Epithelial cell of proximal tubule (primary cell): ENCODE measurements at regions not wholly inside any gene's neighbourhood (a gene's known extent, or its start where the extent isn't known, plus 50 kb on each side); places are given as distances from the start of the nearest gene placed in this dataset.

Experiments
- DNase-seq: peaks from one replicate; pipeline ENCODE4 v3.0.0-alpha.2; 2011; ENCODE audit warnings: low read depth
- H3K4me3 ChIP-seq: 2 replicates; pipeline ENCODE4 v1.5.1; 2011; ENCODE audit warnings: low read depth, mild to moderate bottlenecking, low read length
- CTCF ChIP-seq: conservative IDR thresholded peaks from 2 replicates; pipeline ENCODE4 v1.5.1; 2012; ENCODE audit warnings: low read depth, mild to moderate bottlenecking, low read length

GRCh38 chr2:226680719-226681118 is 118.9 kb downstream of the IRS1 start:
- H3K4me3 ChIP-seq, result no peak overlapping the region
- no peak for DNase-seq
- TF ChIP-seq CTCF, result no peak

- no peak for DNase-seq
- no peak for TF ChIP-seq CTCF
- H3K4me3 ChIP-seq, result no peak overlapping the region
Observed at GRCh38 chr2:226679389-226680065, 120.1 kb downstream of the IRS1 start.

- DNase-seq, result no peak
- no peak for TF ChIP-seq CTCF
- no peak overlapping the region for H3K4me3 ChIP-seq
Observed at GRCh38 chr2:226678422-226678821, 121.2 kb downstream of the IRS1 start.

- no peak for DNase-seq
- no peak for TF ChIP-seq CTCF
- H3K4me3 ChIP-seq, result no peak overlapping the region
Observed at GRCh38 chr2:226677080-226677479, 122.5 kb downstream of the IRS1 start.

GRCh38 chr2:226676618-226677017 is 123.0 kb downstream of the IRS1 start:
- no peak for DNase-seq
- no peak overlapping the region for H3K4me3 ChIP-seq

GRCh38 chr2:226674123-226674522 is 125.5 kb downstream of the IRS1 start:
- DNase-seq, result no peak
- TF ChIP-seq CTCF, result no peak
- no peak overlapping the region for H3K4me3 ChIP-seq

More at GRCh38 chr2:226676618-226677017, 123.0 kb downstream of the IRS1 start:
- TF ChIP-seq CTCF, result no peak

- DNase-seq, result no peak
Observed at GRCh38 chr2:226673314-226673723, 126.3 kb downstream of the IRS1 start.

More at GRCh38 chr2:226673314-226673723, 126.3 kb downstream of the IRS1 start:
- no peak for TF ChIP-seq CTCF
- no peak overlapping the region for H3K4me3 ChIP-seq
